MG63 (cell line): ENCODE measurements at regions not wholly inside any gene's neighbourhood (a gene's known extent, or its start where the extent isn't known, plus 50 kb on each side); places are given as distances from the start of the nearest gene placed in this dataset.
"Not testable (repeated sequence)": the region's sequence is repeated elsewhere in the genome, so short reads cannot be mapped to it uniquely, and the experiment has no call there.

Source experiments
- DNase-seq: peaks from one replicate; pipeline ENCODE4 v3.0.0-alpha.2; 2020
- H3K27me3 ChIP-seq: fragments of 250-450 bp; sonication (Bioruptor Pico); 2 replicates; pipeline ENCODE4 v1.5.1; 2020; ENCODE audit warnings: mild to moderate bottlenecking, moderate library complexity
- H3K36me3 ChIP-seq: fragments of 250-450 bp; sonication (Bioruptor Pico); 2 replicates; pipeline ENCODE4 v1.5.1; 2020; ENCODE audit warnings: mild to moderate bottlenecking, moderate library complexity
- H3K4me3 ChIP-seq: fragments of 250-450 bp; sonication (Bioruptor Pico); 2 replicates; pipeline ENCODE4 v1.5.1; 2020; ENCODE audit warnings: mild to moderate bottlenecking, moderate library complexity
- H3K9me3 ChIP-seq: fragments of 250-450 bp; sonication (Bioruptor Pico); 2 replicates; pipeline ENCODE4 v1.5.1; 2020; ENCODE audit warnings: mild to moderate bottlenecking, moderate library complexity

- Histone ChIP-seq H3K27me3 (no peaks in the 10 kb centered on the region), H3K36me3 (no peaks in the 10 kb centered on the region), H3K9me3 (peaks cover 2% of the 10 kb centered on the region), H3K4me3 (no peak overlapping the region)
- no peak for DNase-seq
Observed at GRCh38 chr1:183753464-183753891, 51.4 kb upstream of the RGL1 start.

GRCh38 chr1:183744132-183744913 is 60.6 kb upstream of the RGL1 start:
- DNase-seq, result no peak
- H3K9me3 ChIP-seq, result peaks cover 2% of the 10 kb centered on the region; the same call in 1 of the 2 replicates
- H3K4me3 ChIP-seq, result no peak overlapping the region
- no peaks in the 10 kb centered on the region for H3K27me3 ChIP-seq
- no peaks in the 10 kb centered on the region for H3K36me3 ChIP-seq

GRCh38 chr1:183742355-183742754 is 62.6 kb upstream of the RGL1 start:
- no peaks in the 10 kb centered on the region for H3K9me3 ChIP-seq
- H3K27me3 ChIP-seq, result no peaks in the 10 kb centered on the region

GRCh38 chr1:183739741-183740271 is 65.1 kb upstream of the RGL1 start:
- no peaks in the 10 kb centered on the region for H3K36me3 ChIP-seq
- H3K27me3 ChIP-seq, result peaks cover 4% of the 10 kb centered on the region
- H3K9me3 ChIP-seq, result no peaks in the 10 kb centered on the region
- H3K4me3 ChIP-seq, result no peak overlapping the region
- DNase-seq, result peak; percentile 20

More at GRCh38 chr1:183742355-183742754, 62.6 kb upstream of the RGL1 start:
- Histone ChIP-seq H3K36me3 (no peaks in the 10 kb centered on the region), H3K4me3 (no peak overlapping the region)
- no peak for DNase-seq

GRCh38 chr1:183739082-183739481 is 65.8 kb upstream of the RGL1 start:
- H3K27me3 ChIP-seq, result peaks cover 4% of the 10 kb centered on the region

GRCh38 chr1:183737916-183738315 is 67.0 kb upstream of the RGL1 start:
- not testable (repeated sequence) for H3K4me3 ChIP-seq, H3K36me3 ChIP-seq, DNase-seq, H3K9me3 ChIP-seq, H3K27me3 ChIP-seq

More at GRCh38 chr1:183739082-183739481, 65.8 kb upstream of the RGL1 start:
- Histone ChIP-seq H3K36me3 (no peaks in the 10 kb centered on the region), H3K4me3 (no peak overlapping the region), H3K9me3 (no peaks in the 10 kb centered on the region)
- no peak for DNase-seq

- peaks cover 4% of the 10 kb centered on the region for H3K27me3 ChIP-seq
- DNase-seq, result no peak
- no peaks in the 10 kb centered on the region for H3K9me3 ChIP-seq
Observed at GRCh38 chr1:183736343-183736742, 68.6 kb upstream of the RGL1 start.

GRCh38 chr1:183735069-183735860 is 69.7 kb upstream of the RGL1 start:
- Histone ChIP-seq H3K27me3 (peaks cover 4% of the 10 kb centered on the region), H3K9me3 (no peaks in the 10 kb centered on the region), H3K4me3 (no peak overlapping the region), H3K36me3 (no peaks in the 10 kb centered on the region)
- no peak for DNase-seq

More at GRCh38 chr1:183736343-183736742, 68.6 kb upstream of the RGL1 start:
- H3K36me3 ChIP-seq, result no peaks in the 10 kb centered on the region
- H3K4me3 ChIP-seq, result no peak overlapping the region

GRCh38 chr1:183734543-183735036 is 70.3 kb upstream of the RGL1 start:
- Histone ChIP-seq H3K4me3 (no peak overlapping the region), H3K9me3 (no peaks in the 10 kb centered on the region), H3K36me3 (no peaks in the 10 kb centered on the region), H3K27me3 (peaks cover 4% of the 10 kb centered on the region)
- no peak for DNase-seq

- H3K4me3 ChIP-seq, result no peak overlapping the region
- no peak for DNase-seq
- no peaks in the 10 kb centered on the region for H3K9me3 ChIP-seq
- no peaks in the 10 kb centered on the region for H3K36me3 ChIP-seq
- peaks cover 4% of the 10 kb centered on the region for H3K27me3 ChIP-seq
Observed at GRCh38 chr1:183733715-183734114, 71.2 kb upstream of the RGL1 start.

- peaks cover 4% of the 10 kb centered on the region for H3K27me3 ChIP-seq
- DNase-seq, result no peak
- no peaks in the 10 kb centered on the region for H3K9me3 ChIP-seq
- H3K4me3 ChIP-seq, result no peak overlapping the region
- H3K36me3 ChIP-seq, result no peaks in the 10 kb centered on the region
Observed at GRCh38 chr1:183732236-183732880, 72.6 kb upstream of the RGL1 start.

- no peaks in the 10 kb centered on the region for H3K36me3 ChIP-seq
- no peak overlapping the region for H3K4me3 ChIP-seq
- H3K27me3 ChIP-seq, result peaks cover 2% of the 10 kb centered on the region; the same call in 1 of the 2 replicates
- DNase-seq, result no peak
- H3K9me3 ChIP-seq, result no peaks in the 10 kb centered on the region
Observed at GRCh38 chr1:183730886-183731573, 73.9 kb upstream of the RGL1 start.

GRCh38 chr1:183730107-183730724 is 74.7 kb upstream of the RGL1 start:
- Histone ChIP-seq H3K9me3 (no peaks in the 10 kb centered on the region), H3K4me3 (no peak overlapping the region), H3K36me3 (no peaks in the 10 kb centered on the region), H3K27me3 (peaks cover 2% of the 10 kb centered on the region; the same call in 1 of the 2 replicates)
- DNase-seq, result no peak

GRCh38 chr1:183726825-183727224 is 73.7 kb upstream of the APOBEC4 start:
- Histone ChIP-seq H3K27me3 (no peaks in the 10 kb centered on the region), H3K9me3 (no peaks in the 10 kb centered on the region), H3K4me3 (no peak overlapping the region), H3K36me3 (no peaks in the 10 kb centered on the region)
- no peak for DNase-seq

- Histone ChIP-seq H3K36me3 (no peaks in the 10 kb centered on the region), H3K4me3 (no peak overlapping the region), H3K27me3 (no peaks in the 10 kb centered on the region), H3K9me3 (no peaks in the 10 kb centered on the region)
- no peak for DNase-seq
Observed at GRCh38 chr1:183724350-183725042, 71.4 kb upstream of the APOBEC4 start.
